Smooth muscle cell (in vitro differentiated cells): ENCODE measurements at regions not wholly inside any gene's neighbourhood (a gene's known extent, or its start where the extent isn't known, plus 50 kb on each side); places are given as distances from the start of the nearest gene placed in this dataset.
"Not testable (repeated sequence)": the region's sequence is repeated elsewhere in the genome, so short reads cannot be mapped to it uniquely, and the experiment has no call there.

Source experiments
- DNase-seq: peaks from one replicate; lab custom pipeline; 2025; ENCODE audit not compliant: unreplicated experiment; lab: John Stamatoyannopoulos, UW
- H2AFZ ChIP-seq: fragments of 200-600 bp; sonication (generic); 2 replicates; pipeline ENCODE4 v1.6.0; 2016; ENCODE audit warnings: antibody characterized with exemption, low read depth, mild to moderate bottlenecking
- H3F3A ChIP-seq: fragments of 200-600 bp; sonication (generic); 2 replicates; pipeline ENCODE4 v1.6.0; 2017; ENCODE audit warnings: antibody characterized with exemption, low read depth
- H3K27ac ChIP-seq: fragments of 200-600 bp; sonication (generic); 2 replicates; pipeline ENCODE4 v1.5.1; 2016; ENCODE audit warnings: low read depth, mild to moderate bottlenecking
- H3K27me3 ChIP-seq: fragments of 200-600 bp; sonication (generic); 2 replicates; pipeline ENCODE4 v1.6.1; 2016; ENCODE audit warnings: low read depth, mild to moderate bottlenecking
- H3K36me3 ChIP-seq: fragments of 200-600 bp; sonication (generic); 2 replicates; pipeline ENCODE4 v1.5.1; 2016; ENCODE audit warnings: low read depth
- H3K4me1 ChIP-seq: fragments of 200-600 bp; sonication (generic); 2 replicates; pipeline ENCODE4 v1.5.1; 2016; ENCODE audit warnings: low read depth
- H3K4me2 ChIP-seq: fragments of 200-600 bp; sonication (generic); 2 replicates; pipeline ENCODE4 v1.6.0; 2016; ENCODE audit warnings: mild to moderate bottlenecking
- H3K4me3 ChIP-seq: fragments of 200-600 bp; sonication (generic); 2 replicates; pipeline ENCODE4 v1.5.1; 2016; ENCODE audit warnings: mild to moderate bottlenecking
- H3K79me2 ChIP-seq: fragments of 200-600 bp; sonication (generic); 2 replicates; pipeline ENCODE4 v1.6.0; 2016; ENCODE audit warnings: low read depth, mild to moderate bottlenecking
- H3K9ac ChIP-seq: fragments of 200-600 bp; sonication (generic); 2 replicates; pipeline ENCODE4 v1.6.0; 2016; ENCODE audit warnings: low read depth
- H3K9me3 ChIP-seq: fragments of 200-600 bp; sonication (generic); replicated peaks from 2 replicates; pipeline ENCODE4 v1.5.1; 2016; ENCODE audit warnings: low read depth
- H4K20me1 ChIP-seq: fragments of 200-600 bp; sonication (generic); 2 replicates; pipeline ENCODE4 v1.6.0; 2016; ENCODE audit warnings: low read depth
- WGBS: methylation state at CpG from one replicate; pipeline ENCODE4 v1.1.7; 2016; ENCODE audit warnings: low lambda C conversion rate; 5-methylcytosine and 5-hydroxymethylcytosine counted together
- TF ChIP-seq, protein P1 (sequence below): fragments of 200-600 bp; sonication (generic); IDR thresholded peaks from 2 replicates; pipeline ENCODE4 v1.5.1; 2017; ENCODE audit warnings: borderline replicate concordance, mild to moderate bottlenecking, antibody characterized with exemption; ENCODE audit not compliant: insufficient read depth, poor library complexity, severe bottlenecking

DNA sequence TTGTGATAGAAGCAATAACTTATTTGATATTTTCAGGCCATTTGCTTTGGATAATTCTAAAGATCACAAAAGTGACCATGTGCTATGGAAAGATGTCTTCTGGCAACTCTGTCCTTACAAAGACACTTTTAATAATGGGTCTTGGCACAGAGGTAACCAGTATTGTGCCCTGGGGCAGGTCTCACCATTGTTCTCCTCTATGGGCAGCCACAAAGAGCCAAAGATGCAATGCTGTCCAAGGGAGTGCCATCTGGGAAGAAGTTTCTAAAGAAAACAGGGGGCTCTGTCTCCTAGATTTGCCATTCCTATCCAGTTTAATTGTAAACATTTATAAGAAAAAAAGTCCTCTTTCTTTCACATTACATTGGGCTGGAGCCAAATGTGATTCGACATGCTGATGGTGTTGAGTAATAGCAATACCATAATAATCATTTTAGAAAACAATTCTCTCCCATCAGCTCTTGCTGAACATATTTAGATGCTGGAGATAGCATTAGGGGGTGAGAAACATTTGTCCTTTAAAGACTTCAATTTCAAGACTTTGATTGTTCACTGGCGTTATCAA, 179.9 kb downstream of the KIT start:
- H3K79me2 ChIP-seq, result no peaks in the 10 kb centered on the region
- H3K27me3 ChIP-seq, result no peaks in the 10 kb centered on the region
- no peaks in the 10 kb centered on the region for H3K36me3 ChIP-seq
- H3K4me3 ChIP-seq, result no peak overlapping the region
- TF ChIP-seq, protein P1, sequence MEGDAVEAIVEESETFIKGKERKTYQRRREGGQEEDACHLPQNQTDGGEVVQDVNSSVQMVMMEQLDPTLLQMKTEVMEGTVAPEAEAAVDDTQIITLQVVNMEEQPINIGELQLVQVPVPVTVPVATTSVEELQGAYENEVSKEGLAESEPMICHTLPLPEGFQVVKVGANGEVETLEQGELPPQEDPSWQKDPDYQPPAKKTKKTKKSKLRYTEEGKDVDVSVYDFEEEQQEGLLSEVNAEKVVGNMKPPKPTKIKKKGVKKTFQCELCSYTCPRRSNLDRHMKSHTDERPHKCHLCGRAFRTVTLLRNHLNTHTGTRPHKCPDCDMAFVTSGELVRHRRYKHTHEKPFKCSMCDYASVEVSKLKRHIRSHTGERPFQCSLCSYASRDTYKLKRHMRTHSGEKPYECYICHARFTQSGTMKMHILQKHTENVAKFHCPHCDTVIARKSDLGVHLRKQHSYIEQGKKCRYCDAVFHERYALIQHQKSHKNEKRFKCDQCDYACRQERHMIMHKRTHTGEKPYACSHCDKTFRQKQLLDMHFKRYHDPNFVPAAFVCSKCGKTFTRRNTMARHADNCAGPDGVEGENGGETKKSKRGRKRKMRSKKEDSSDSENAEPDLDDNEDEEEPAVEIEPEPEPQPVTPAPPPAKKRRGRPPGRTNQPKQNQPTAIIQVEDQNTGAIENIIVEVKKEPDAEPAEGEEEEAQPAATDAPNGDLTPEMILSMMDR, result no peak
- whole genome bisulfite sequencing, result 43% methylated on average over 2 of the region's 2 CpGs
- no peak overlapping the region for H3K27ac ChIP-seq
- H3K9ac ChIP-seq, result no peak overlapping the region
- no peak overlapping the region for H3K4me2 ChIP-seq
- no peaks in the 10 kb centered on the region for H3K4me1 ChIP-seq
- no peak overlapping the region for H2AFZ ChIP-seq
- no peaks in the 10 kb centered on the region for H4K20me1 ChIP-seq
- DNase-seq, result no peak
- H3K9me3 ChIP-seq, result no peaks in the 10 kb centered on the region
- H3F3A ChIP-seq, result no peaks in the 10 kb centered on the region

DNA sequence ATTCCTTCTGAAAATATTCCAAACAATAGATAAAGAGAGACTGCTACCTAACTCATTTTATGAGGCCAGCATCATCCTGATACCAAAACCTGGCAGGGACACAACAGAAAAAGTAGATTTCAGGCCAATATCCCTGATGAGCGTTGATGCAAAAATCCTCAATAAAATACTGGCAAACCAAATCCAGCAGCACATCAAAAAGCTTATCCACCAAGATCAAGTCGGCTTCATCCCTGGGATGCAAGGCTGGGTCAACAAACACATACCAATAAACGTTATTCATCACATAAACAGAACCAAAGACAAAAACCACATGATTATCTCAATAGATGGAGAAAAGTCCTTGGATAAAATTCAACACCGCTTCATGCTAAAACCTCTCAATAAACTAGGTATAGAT, 170.6 kb downstream of the KIT start:
- not testable (repeated sequence) for H4K20me1 ChIP-seq, H3F3A ChIP-seq, H3K27me3 ChIP-seq, H3K9ac ChIP-seq, H3K79me2 ChIP-seq, H3K9me3 ChIP-seq, H3K36me3 ChIP-seq, H3K4me3 ChIP-seq, H3K27ac ChIP-seq, DNase-seq, H3K4me1 ChIP-seq, H2AFZ ChIP-seq, H3K4me2 ChIP-seq
- WGBS, result 53% methylated on average over 4 of the region's 4 CpGs

DNA sequence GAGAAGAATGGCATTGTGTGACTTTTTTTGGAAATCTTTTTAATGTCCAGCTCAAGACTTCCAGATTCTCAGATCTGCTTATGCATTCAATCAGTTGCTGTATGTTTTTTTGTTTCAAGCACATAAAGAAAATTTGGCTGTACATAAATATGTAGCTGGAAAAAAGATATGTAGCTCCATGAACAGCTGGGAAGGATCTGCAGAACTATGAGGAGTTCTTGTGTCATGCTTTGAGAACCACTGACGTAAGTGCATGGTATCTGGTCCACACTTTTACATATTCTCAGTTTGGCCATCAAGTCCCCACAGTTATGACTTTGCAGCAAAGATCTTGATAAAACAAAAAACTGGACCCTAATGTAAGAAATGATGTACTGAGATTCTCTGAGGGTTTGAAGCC, 165.9 kb downstream of the KIT start:
- Histone ChIP-seq H3K4me1 (no peaks in the 10 kb centered on the region), H4K20me1 (no peaks in the 10 kb centered on the region), H3K27me3 (no peaks in the 10 kb centered on the region), H3K27ac (no peak overlapping the region), H3K4me2 (no peak overlapping the region), H3K9ac (no peak overlapping the region), H3K36me3 (no peaks in the 10 kb centered on the region), H3F3A (no peaks in the 10 kb centered on the region), H2AFZ (no peak overlapping the region), H3K9me3 (no peaks in the 10 kb centered on the region), H3K4me3 (no peak overlapping the region), H3K79me2 (no peaks in the 10 kb centered on the region)
- TF ChIP-seq, protein P1, result no peak
- WGBS, result 93% methylated on average over 1 of the region's 1 CpG
- no peak for DNase-seq

DNA sequence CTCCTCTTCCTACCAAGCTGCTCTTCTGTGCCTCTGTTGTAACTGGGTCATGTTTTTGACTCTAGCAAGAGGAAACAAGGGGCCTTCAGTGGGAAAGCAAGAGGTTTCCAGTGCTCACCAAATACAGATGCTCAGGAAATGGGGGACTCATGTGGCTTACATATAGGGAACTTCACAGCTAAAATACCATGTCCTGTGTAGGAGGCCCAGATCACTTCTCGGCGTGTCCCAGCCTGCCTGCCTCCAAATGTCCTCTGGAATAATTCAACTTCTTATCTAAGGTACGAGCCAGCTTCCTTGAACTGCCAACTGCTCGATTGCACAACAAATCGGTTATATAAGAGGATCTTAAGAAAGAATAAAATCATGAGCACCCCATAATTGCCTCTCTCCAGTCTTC, 161.3 kb downstream of the KIT start:
- Histone ChIP-seq H3K36me3 (no peaks in the 10 kb centered on the region), H3K4me1 (no peaks in the 10 kb centered on the region), H3K9ac (no peak overlapping the region), H3F3A (no peaks in the 10 kb centered on the region), H4K20me1 (no peaks in the 10 kb centered on the region), H3K27ac (no peak overlapping the region), H3K4me3 (no peak overlapping the region), H3K79me2 (no peaks in the 10 kb centered on the region), H2AFZ (no peak overlapping the region), H3K4me2 (no peak overlapping the region), H3K27me3 (no peaks in the 10 kb centered on the region), H3K9me3 (no peaks in the 10 kb centered on the region)
- TF ChIP-seq, protein P1, result no peak
- no peak for DNase-seq
- 89% methylated on average over 5 of the region's 5 CpGs for WGBS
